HG03457 (cell line): ENCODE measurements at regions not wholly inside any gene's neighbourhood (a gene's known extent, or its start where the extent isn't known, plus 50 kb on each side); places are given as distances from the start of the nearest gene placed in this dataset.
A peak's percentile ranks its signal among the peaks of the same experiment; 100 is the strongest.
"Not testable (repeated sequence)": the region's sequence is repeated elsewhere in the genome, so short reads cannot be mapped to it uniquely, and the experiment has no call there.

Source experiments
- ATAC-seq: cut with Tn5 transposase; IDR thresholded peaks from one replicate; pipeline ENCODE4 v1.9.1; 2021; ENCODE audit warnings: moderate number of reproducible peaks; ENCODE audit not compliant: unreplicated experiment

DNA sequence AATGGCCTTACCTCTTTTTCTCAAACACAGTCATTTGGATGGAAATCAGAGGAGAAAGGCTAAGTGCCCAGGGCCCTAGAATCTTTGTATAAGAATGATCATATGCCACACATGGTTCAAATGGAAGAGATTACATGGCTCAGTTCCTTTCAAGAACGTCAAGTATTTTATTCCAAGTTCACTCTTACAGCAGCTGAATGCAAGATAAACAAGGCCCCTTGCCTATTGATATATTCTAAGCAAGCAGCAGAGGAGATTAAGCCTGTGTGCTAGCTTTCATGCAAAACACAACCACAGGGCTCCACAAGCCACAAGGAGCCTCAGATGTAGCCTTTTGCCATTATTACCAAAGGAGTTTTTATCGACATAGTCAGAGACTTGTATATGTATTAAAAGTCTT lies 55.3 kb upstream of the SLCO6A1 start:
- no peak for ATAC-seq

DNA sequence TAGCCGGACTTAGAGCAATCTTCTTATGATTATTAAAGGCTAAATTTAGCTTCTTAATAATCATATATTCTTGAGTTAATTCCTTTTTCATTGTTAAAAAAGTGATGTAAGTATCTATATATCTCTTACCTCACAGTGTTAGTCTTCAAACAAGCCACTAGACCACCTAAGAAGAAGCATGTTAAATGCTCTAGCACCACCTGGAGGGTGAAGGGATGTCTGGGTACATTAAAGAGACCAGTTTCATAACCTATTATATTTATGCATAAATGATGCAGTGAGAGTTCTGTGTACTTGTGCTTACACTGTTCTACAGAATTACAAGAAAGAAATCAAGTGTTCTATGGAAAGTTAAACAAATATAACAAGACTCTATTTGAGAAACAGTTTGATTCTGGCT lies 55.9 kb upstream of the SLCO6A1 start:
- no peak for ATAC-seq

DNA sequence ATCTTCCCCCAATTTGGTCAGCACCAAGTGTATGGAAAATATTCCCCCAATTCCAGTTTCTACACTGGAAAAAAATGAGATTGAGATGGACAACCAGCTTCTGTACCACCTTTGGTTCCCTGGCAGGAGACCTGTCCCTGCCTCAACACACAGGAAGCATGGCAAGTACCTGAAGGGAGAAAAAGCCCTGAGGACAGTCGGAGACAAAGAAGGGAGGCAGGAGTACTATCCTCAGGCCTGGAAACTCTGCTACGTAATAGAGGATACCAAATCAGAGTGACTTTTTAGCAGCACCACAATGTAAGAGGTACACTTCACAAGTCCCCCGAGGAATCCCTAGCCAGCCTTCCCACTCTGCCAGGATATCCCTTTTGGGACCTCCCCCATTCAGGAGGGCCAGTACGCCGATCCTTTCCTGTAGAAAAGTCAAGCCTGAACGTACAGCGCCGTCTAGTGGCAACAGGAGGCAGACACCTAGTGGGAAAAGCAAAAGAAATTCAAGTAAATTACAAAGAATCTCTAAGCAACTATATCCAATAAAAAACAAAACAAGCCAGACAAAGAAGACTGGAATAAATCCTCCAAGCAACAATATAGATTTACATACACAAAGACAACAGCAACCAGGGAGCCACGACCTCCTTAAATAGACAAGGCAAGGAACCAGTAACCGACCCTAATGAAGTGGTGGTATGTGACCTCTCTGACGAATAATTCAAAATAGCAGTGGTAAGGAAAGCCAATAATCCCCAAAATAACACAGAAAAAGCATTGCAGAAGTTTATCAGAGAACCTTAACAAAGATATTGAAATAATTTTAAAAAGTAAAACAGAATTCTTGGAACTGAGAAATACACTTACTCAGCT lies 63.3 kb upstream of the SLCO6A1 start:
- ATAC-seq, result peak; percentile 79

DNA sequence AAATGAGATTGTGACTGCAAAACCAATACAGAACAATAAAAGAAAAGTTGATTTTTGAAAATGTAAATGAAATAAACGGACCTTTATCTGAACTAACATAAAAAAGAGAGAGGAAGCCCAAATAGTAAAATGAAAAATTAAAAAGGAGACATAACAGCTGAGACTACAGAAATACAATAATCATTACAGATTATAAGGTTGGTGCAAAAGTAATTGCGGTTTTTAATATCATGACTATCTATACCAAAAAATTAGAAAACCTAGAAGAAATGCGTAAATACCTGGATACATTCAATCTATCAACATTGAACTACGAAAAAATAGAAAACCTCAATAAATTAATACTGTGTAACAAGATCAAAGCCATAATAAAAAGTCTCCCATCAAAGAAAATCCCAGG lies 71.9 kb upstream of the SLCO6A1 start:
- ATAC-seq, result no peak

DNA sequence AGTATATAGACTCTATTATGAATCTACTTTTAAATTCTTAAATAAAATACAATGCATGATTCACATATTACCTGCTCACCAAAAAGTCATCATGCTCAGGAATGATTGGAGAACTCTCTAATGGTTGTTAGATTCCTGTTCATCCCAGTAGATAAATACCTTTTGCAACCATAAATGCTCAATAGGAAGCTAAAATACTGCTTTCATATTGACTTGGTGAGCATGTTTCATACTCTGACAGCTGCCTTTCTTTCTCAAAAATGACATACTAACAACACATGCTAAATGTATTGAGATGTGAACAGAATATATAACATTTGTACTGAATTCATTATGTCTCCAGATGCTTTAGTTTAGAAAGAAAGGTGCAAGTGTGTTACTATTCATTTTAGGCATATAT lies 79.6 kb upstream of the SLCO6A1 start:
- ATAC-seq, result no peak

DNA sequence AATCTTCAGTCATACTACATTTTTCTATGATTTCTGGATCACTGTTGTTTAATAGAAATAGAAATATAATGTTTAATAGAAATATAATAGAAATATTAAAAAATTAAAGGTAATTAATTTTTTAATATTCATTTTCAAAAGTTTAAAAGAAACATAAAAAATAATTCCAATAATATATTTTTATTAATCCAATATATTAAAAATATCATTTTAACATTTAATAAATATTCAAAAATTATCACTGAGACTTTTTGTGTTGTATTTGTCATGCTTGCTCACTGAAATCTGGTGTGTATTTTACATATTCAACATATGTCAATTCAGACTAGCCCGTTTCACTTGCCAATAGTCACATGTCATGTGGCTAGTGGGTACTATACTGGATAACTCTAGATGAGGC lies 80.6 kb upstream of the SLCO6A1 start:
- ATAC-seq, result no peak

DNA sequence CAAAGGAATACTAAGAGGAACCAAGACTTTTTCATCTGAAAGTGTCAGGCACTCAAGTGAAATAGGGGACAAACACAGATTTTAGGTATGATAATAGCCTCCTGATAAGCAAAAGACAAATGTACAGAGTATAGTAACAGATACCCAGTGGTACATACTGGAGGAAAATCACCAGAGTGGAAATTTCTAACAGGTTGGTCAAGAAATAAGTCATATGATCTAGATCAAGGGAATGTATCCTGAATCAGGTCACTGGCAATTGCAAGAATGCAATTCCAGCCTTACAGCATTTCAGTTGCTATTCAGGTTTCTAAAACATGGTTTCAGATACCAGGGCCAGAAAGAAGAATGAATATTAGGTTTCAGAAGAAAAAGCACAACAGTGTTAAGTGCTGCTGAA lies 82.2 kb upstream of the SLCO6A1 start:
- no peak for ATAC-seq

DNA sequence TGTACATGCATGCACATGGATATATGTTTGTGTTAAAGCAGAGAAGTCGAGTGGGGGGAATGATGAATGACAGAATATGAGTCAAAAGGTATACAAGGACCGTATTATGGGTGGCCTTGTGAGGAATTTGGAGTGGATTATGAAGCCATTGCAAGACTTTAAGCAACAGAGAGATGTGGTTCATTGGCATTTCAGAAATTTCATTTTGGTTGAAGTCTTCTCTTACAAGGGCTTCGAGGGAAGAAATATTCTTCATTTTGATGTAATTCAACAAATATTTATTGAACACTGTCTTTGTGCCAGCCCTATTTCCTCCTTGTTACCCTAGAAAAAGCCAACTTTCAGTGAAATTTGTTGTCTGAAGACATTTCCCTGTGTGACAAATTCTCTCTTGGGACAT lies 83.9 kb upstream of the SLCO6A1 start:
- ATAC-seq, result no peak

DNA sequence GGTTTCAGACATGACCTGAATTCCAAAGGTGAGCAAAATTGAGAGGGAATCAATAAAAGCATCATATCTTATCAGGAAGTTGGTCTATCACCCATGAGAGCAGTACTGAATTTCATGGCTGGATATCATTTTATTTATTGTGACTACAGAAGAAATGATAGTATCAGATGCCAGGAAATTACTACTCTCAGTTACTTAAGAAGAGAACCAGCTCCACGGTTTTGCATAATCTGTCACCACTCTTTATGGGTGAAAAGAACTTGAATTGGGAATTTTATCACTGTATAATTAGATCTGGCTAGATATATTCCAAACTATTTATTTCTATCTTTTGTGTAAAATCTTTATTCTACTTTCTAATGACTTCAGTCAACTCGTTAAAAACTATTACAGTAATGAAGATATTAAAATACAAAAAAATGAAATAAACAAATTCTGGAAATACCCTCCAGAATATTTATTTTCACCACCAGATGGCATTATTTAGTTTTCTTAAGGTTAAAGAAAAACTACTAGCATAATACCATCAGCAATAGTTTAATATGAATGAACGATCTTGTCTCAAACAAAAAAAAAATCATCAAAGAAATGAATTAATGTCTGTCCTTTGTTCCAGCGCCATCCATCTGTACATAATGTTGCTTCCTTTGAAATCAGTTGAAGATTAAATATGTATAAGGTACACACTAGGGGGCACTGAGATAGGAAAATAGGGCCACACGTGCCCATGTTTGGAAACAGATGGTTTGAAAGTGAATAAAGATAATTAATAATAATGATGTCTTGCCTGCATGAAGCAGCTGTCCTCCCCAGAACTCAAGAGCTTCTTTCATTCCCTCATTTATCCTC lies 84.7 kb upstream of the SLCO6A1 start:
- ATAC-seq, result no peak

DNA sequence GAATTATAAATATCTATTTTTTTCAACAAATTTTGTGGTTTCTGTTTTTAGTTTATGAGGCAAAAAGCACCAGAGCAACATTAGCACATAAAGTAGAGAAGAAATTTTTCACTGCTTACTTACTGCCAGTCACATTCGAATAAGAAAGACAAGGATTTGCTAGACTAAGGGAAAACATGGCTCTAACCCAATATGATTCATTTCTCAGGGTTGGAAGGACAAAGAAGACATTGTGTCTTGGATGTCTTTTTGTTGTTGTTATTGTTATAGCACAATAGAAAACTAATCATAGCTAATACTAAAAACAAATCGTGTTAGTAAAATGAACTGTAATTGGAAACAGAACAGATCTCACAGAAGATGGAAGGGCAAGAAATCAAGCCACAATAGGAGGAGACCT lies 90.9 kb upstream of the SLCO6A1 start:
- no peak for ATAC-seq

DNA sequence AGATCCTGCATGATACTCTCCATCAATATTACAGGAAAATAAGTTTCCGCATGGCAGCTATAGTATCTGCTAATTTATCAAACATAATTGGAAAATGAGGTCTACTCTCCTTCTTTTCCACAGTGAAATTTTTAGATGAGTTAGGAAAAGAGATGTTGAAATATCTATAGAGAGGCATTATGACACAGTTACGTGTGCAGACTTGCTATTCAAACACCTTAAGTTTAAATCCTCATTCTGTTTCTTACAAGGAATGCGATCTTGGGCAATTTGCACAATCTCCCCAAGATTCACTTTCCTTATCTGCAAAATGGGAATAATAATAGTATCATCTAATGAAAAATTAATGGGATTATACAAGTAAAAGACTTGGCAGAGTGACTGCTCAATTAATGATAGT lies 91.7 kb upstream of the SLCO6A1 start:
- ATAC-seq, result no peak

DNA sequence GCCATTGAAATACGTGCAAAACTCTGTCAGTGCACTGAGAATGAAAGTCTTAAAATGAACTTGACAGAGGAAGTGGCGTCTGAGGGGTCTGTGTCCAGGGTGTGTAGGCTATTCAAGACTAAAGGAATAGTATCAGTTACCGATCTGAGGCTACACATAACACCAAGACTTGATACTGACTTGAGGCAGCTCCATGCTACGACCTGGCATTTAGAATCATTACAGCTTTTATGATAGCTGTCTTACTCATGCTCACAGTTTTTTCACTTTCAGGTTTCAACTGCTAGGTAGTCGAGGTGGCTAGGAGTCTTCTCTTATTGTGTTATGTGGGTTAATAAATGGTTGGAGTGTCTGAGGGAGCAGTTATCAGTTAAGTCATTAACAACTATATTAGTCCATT lies 92.8 kb upstream of the SLCO6A1 start:
- peak; percentile 74 for ATAC-seq

DNA sequence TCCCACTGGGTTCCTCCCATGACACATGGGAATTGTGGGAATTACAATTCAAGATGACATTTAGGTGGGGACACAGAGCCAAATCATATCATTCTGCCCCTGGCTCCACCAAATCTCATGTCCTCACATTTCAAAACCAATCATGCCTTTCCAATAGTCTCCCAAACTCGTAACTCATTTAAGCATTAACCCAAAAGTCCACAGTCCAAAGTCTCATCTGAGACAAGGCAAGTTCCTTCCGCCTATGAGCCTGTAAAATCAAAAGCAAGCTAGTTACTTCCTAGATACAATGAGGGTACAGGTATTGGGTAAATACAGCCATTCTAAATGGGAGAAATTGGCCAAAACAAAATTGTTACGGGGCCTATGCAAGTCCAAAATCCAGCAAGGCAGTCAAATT lies 93.8 kb upstream of the SLCO6A1 start:
- ATAC-seq, result not testable (repeated sequence)

DNA sequence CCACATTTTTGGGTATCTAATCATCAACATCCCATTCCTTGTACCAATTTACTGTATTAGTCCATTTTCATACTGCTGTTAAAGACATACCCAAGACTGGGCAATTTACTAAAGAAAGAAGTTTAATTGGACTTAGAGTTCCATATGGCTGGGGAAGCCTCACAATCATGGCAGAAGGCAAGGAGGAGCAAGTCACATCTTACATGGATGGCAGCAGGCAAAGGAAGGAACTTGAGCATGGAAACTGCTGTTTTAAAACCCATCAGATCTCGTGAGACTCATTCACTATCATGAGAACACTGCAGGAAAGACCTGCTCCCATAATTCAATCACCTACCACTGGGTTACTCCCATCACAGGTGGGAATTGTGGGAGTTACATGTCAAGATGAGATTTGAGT lies 95.4 kb upstream of the SLCO6A1 start:
- ATAC-seq, result no peak

DNA sequence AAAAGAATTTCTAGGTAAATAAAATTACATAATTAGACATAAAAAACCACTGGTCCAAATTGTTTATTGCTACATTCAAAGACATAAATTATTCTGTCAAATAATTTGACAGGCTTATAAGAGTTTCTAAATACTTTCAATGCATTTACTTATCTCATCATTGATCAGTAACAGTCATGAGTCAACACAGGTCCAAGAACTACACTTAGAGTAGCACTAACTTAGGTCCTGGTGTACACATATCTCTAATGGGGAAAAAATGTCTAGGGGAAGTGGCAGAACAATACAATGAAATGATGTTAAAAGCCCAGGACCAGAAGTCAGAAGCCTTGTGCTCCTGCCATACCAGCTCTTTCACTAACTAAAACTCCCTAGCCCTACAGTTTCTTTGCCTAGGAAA lies 96.5 kb upstream of the SLCO6A1 start:
- ATAC-seq, result no peak

DNA sequence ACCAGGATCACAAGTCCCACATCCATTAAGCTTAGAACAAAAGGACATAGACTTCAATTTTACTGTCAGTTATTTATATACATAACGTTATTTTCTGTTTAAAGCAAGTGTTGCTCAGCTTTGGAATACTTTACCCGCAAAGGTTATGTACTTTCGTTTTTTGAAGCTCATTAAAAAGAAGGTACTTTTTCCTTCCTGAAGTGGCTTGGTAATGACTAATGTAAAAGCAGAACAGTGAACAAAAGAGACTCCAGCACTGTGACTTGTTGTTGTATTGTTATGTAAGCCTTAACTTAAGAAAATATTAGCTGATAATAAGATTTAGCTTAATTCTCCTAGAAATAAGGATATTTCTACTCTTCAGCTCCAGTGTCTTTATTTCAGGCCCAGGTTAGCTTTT lies 97.3 kb upstream of the SLCO6A1 start:
- peak; percentile 70 for ATAC-seq

DNA sequence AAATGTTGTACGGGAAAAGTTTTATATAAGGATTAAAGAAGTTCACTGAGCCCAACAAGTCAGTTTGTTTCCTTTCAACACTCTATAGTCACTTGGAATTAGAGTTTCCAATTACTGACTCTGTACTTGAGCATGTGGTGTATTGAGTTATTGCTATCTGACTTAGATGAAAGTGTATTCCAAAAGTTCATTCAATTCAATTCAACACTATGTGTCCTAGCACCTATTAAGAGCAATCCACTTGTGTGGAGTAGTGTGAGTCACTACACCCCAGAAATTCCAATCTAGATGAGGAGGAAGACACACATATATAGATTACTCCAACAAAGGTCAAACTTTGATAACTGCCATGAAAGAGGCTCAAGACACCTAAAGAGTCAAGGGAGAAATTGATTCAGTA lies 98.2 kb upstream of the SLCO6A1 start:
- no peak for ATAC-seq

DNA sequence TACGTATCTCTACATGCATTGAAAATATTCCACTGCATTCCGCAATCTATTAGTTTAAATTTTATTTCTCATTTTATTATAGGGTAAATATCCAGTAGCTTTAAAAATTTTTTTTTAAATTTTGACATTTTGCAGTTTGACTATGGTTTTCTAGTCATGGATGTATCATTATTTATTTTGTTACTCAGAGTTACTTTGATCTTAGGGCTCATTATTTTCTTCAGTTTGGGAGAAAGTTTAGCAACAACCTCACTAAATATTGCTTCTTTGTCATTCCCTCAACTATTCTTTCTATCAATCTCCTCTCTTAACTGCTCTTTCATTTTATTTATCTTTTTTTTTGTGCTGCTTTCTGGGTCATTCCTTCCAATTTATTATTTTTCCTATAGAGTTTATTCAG lies 100.5 kb upstream of the SLCO6A1 start:
- no peak for ATAC-seq

DNA sequence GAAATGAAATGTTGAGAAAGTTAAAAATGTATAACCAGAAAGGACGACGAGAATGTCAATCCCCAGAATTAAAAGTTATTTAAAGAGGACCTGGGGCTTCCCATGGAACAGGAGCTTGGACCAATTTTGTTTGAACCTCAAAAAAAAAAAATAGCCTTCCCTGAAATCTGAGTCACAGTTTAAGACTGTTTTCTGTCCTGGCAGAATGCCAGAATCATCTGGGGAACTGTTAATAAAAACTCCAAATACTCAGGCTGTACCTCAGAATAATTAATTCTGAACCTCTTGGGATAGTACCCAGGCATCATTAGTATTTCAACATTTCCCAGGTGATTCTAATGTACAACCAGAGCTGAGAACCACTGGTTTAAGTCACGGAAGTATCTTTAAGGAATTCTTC lies 102.2 kb upstream of the SLCO6A1 start:
- ATAC-seq, result no peak

DNA sequence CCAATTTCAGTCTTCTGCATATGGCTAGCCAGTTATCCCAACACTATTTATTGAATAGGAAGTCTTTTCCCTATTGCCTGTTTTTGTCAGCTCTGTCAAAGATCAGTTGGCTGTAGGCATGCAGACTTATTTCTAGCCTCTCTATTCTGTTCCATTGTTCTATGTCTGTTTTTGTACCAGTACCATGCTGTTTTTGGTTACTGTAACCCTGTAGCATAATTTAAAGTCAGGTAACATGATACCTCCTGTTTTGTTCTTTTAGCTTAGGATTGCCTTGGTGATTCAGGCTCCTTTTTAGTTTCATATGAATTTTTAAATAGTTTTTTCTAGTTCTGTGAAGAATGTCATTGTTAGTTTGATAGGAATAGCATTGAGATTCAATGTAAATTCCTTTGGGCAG lies 104.9 kb upstream of the SLCO6A1 start:
- no peak for ATAC-seq

DNA sequence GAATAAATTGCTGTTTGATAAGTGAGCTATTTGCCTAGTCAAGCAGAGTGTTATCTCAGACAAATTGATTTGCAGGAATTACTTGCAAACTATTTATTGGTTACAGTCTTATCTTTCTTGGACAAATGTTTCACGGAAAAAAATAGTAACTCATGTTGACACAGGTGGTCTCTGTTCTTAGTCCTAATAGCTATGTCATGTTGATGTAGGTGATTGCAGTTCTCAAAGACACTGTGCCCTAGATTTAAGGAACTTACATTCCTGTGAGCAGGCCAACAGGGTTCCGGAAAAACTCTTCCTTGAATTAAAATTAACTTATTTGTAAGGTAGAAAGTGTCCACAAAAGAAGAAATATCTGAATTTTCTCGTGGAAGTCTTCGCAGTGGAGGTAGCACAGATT lies 109.6 kb upstream of the SLCO6A1 start:
- no peak for ATAC-seq

DNA sequence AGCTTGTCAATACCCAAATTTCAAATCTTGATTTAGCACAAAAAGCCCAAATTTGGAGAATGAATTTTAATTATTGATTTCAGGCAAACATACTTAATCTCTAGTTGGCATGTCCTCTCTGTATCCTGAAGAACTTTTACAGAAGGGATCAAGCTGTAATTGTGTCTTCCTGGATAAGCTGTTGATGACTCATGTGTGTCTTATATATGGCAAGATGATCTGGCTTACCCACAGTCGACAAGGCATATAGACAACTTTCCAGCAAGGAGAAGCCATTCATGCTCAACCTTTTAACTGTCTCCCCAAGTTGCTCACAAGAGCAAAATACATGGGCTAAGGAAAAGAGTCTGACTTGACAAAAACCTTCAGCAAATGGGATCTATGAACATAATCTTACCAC lies 112.5 kb upstream of the SLCO6A1 start:
- no peak for ATAC-seq
